ENCODE measurements at regions not wholly inside any gene's neighbourhood (a gene's known extent, or its start where the extent isn't known, plus 50 kb on each side); places are given as distances from the start of the nearest gene placed in this dataset.

- TF ChIP-seq CTCF (conservative IDR thresholded peaks at IDR 0.05) (no peak), ZFX (IDR thresholded peaks at IDR 0.05) (no peak)
Observed at GRCh38 chr3:168495932-168496331, 400.2 kb upstream of the GOLIM4 start.
